ENCODE measurements at regions not wholly inside any gene's neighbourhood (a gene's known extent, or its start where the extent isn't known, plus 50 kb on each side); places are given as distances from the start of the nearest gene placed in this dataset.

DNA sequence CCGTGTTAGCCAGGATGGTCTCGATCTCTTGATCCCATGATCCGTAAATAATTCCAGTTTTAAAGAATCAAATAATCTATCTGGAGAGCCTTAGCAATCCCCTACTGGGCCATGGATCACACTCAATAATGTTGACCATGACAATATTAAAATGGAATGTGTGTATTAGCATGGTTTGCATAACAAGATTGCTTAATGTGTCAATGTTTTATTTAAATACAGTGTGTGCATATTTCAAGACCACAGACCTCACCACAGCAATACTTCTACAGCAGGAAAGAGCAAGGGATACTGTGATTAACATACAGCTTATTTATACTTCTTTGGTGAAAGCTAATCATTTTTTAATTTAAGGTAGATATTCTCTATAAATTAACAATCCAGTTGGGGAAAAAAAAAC lies 470.4 kb downstream of the TFAP2B start:
- no peak for TF ChIP-seq GATA2 (IDR thresholded peaks at IDR 0.05; ENCODE audit: low read depth, low read length)
- no peak for TF ChIP-seq GATA3 (IDR thresholded peaks at IDR 0.05; ENCODE audit: low read depth, low read length)

All from SH-SY5Y (cell line).